GM23338 (cell line): ENCODE measurements at regions not wholly inside any gene's neighbourhood (a gene's known extent, or its start where the extent isn't known, plus 50 kb on each side); places are given as distances from the start of the nearest gene placed in this dataset.

Experiments
- ATAC-seq: fragments of 200-7000 bp; cut with Tn5 transposase; 3 replicates; pipeline ENCODE4 v1.9.1; 2020
- DNase-seq: peaks from one replicate; pipeline ENCODE4 v3.0.0-alpha.2; 2015; ENCODE audit warnings: low spot score
- H2AFZ ChIP-seq: fragments of 200-600 bp; sonication (generic); 2 replicates; pipeline ENCODE4 v1.8.0; 2016; ENCODE audit warnings: antibody characterized with exemption, mild to moderate bottlenecking, moderate library complexity
- H3F3A ChIP-seq: fragments of 200-600 bp; sonication (generic); replicated peaks from 2 replicates; pipeline ENCODE4 v1.8.0; 2017; ENCODE audit warnings: antibody characterized with exemption, mixed run types, low read depth
- H3K27ac ChIP-seq: fragments of 200-600 bp; sonication (generic); 2 replicates; pipeline ENCODE4 v1.6.1; 2016; ENCODE audit warnings: low read depth
- H3K27me3 ChIP-seq: fragments of 200-600 bp; sonication (generic); 2 replicates; pipeline ENCODE4 v1.8.0; 2016; ENCODE audit warnings: mild to moderate bottlenecking, mixed run types, moderate library complexity; ENCODE audit not compliant: insufficient read depth
- H3K36me3 ChIP-seq: fragments of 200-600 bp; sonication (generic); 2 replicates; pipeline ENCODE4 v1.8.0; 2016; ENCODE audit warnings: mild to moderate bottlenecking; ENCODE audit not compliant: insufficient read depth
- H3K4me1 ChIP-seq: fragments of 200-600 bp; sonication (generic); 2 replicates; pipeline ENCODE4 v1.8.0; 2016; ENCODE audit warnings: mild to moderate bottlenecking, moderate library complexity; ENCODE audit not compliant: insufficient read depth
- H3K4me2 ChIP-seq: fragments of 200-600 bp; sonication (generic); 2 replicates; pipeline ENCODE4 v1.7.1; 2017; ENCODE audit warnings: mixed run types
- H3K4me3 ChIP-seq: fragments of 200-600 bp; sonication (generic); 2 replicates; pipeline ENCODE4 v1.6.1; 2016; ENCODE audit warnings: mixed run types
- H3K79me2 ChIP-seq: fragments of 200-600 bp; sonication (generic); replicated peaks from 2 replicates; pipeline ENCODE4 v1.8.0; 2017; ENCODE audit warnings: mild to moderate bottlenecking; ENCODE audit not compliant: insufficient read depth
- H3K9me2 ChIP-seq: fragments of 200-600 bp; sonication (generic); 2 replicates; pipeline ENCODE4 v1.8.0; 2017; ENCODE audit not compliant: insufficient read depth
- H4K20me1 ChIP-seq: fragments of 200-600 bp; sonication (generic); replicated peaks from 2 replicates; pipeline ENCODE4 v1.8.0; 2017; ENCODE audit warnings: mild to moderate bottlenecking; ENCODE audit not compliant: insufficient read depth
- H3K27ac Mint-ChIP-seq: 2 replicates; pipeline ENCODE4 v1.8.0; 2020; ENCODE audit warnings: inconsistent platforms, mild to moderate bottlenecking, moderate library complexity, mixed read lengths
- H3K27me3 Mint-ChIP-seq: 3 replicates; pipeline ENCODE4 v1.8.0; 2022; ENCODE audit warnings: low read depth, mild to moderate bottlenecking, moderate library complexity, mixed read lengths, inconsistent platforms; ENCODE audit not compliant: insufficient read depth, poor library complexity
- H3K36me3 Mint-ChIP-seq: 3 replicates; pipeline ENCODE4 v1.8.0; 2021; ENCODE audit warnings: low read depth, mild to moderate bottlenecking, inconsistent platforms, moderate library complexity, mixed read lengths
- H3K4me1 Mint-ChIP-seq: 3 replicates; pipeline ENCODE4 v1.8.0; 2020; ENCODE audit warnings: mild to moderate bottlenecking, inconsistent platforms, mixed read lengths
- H3K4me3 Mint-ChIP-seq: 3 replicates; pipeline ENCODE4 v1.8.0; 2021; ENCODE audit warnings: moderate library complexity, mild to moderate bottlenecking, inconsistent platforms, mixed read lengths
- H3K9me3 Mint-ChIP-seq: 3 replicates; pipeline ENCODE4 v1.8.0; 2020; ENCODE audit warnings: moderate library complexity, mild to moderate bottlenecking, inconsistent platforms, mixed read lengths
- EZH2 ChIP-seq: fragments of 200-600 bp; sonication (generic); IDR thresholded peaks from one replicate; pipeline ENCODE4 v1.8.0; 2017; ENCODE audit warnings: antibody characterized with exemption, mild to moderate bottlenecking, low read depth; ENCODE audit not compliant: unreplicated experiment
- STAT1 ChIP-seq: IDR thresholded peaks from one replicate; pipeline ENCODE4 v1.6.1; 2016; ENCODE audit warnings: antibody characterized with exemption; ENCODE audit not compliant: unreplicated experiment
- ZNF114 ChIP-seq: fragments of 250-450 bp; sonication (Bioruptor Pico); IDR thresholded peaks from 2 replicates; pipeline ENCODE4 v1.5.0; 2020; ENCODE audit warnings: mild to moderate bottlenecking, moderate library complexity
- TF ChIP-seq, protein P1 (sequence below), 2 experiments: fragments of 200-600 bp in 1 of 2; sonication (generic) in 1 of 2; conservative IDR thresholded peaks; 2 replicates each; pipeline versions ENCODE4 v1.5.1 to v1.6.1; 2016 to 2017; ENCODE audit warnings: antibody characterized with exemption in 2 of 2, low read depth in 2 of 2, mild to moderate bottlenecking in 2 of 2, moderate library complexity in 1 of 2
- TF ChIP-seq, protein P2 (sequence below): fragments of 250-450 bp; sonication (Bioruptor Pico); IDR thresholded peaks from 2 replicates; pipeline ENCODE4 v1.5.0; 2020; ENCODE audit warnings: mild to moderate bottlenecking, moderate library complexity
- TF ChIP-seq, protein P3 (sequence below): IDR thresholded peaks from 2 replicates; pipeline ENCODE4 v1.6.1; 2016; ENCODE audit warnings: antibody characterized with exemption

DNA sequence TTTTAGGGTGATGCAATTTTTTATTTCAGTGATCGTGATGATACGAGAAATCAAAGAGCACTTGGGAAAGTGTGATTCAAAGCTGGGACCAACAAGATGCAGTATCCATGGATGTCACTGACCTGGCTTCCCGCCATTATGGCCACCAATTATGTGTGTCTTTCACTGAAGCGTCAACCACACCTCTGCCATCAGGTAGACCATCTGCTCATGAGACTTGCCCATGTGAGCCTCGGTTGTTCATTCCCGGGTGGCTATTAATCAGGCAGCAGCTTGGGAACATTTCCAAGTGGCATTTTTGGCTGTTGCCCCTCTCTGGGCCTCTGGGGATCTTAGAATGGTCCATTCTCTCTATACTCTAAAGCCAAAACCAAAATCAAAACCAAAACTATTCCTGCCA is 436.0 kb upstream of the ADAMTSL1 start:
- no peaks in the 10 kb centered on the region for H3K27me3 Mint-ChIP-seq
- no peak overlapping the region for H3K4me2 ChIP-seq
- no peaks in the 10 kb centered on the region for H3F3A ChIP-seq
- H3K9me3 Mint-ChIP-seq: no peaks in the 10 kb centered on the region
- H3K36me3 ChIP-seq: no peaks in the 10 kb centered on the region
- TF ChIP-seq, protein P1, sequence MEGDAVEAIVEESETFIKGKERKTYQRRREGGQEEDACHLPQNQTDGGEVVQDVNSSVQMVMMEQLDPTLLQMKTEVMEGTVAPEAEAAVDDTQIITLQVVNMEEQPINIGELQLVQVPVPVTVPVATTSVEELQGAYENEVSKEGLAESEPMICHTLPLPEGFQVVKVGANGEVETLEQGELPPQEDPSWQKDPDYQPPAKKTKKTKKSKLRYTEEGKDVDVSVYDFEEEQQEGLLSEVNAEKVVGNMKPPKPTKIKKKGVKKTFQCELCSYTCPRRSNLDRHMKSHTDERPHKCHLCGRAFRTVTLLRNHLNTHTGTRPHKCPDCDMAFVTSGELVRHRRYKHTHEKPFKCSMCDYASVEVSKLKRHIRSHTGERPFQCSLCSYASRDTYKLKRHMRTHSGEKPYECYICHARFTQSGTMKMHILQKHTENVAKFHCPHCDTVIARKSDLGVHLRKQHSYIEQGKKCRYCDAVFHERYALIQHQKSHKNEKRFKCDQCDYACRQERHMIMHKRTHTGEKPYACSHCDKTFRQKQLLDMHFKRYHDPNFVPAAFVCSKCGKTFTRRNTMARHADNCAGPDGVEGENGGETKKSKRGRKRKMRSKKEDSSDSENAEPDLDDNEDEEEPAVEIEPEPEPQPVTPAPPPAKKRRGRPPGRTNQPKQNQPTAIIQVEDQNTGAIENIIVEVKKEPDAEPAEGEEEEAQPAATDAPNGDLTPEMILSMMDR (conservative IDR thresholded peaks at IDR 0.05; ENCODE audit: low read depth in 2 of 2): no peak
- no peak for TF ChIP-seq ZNF114 (CRISPR knock-in tag)
- DNase-seq (no peak), ATAC-seq (no peak)
- no peaks in the 10 kb centered on the region for H3K27me3 ChIP-seq
- no peak overlapping the region for H3K4me3 Mint-ChIP-seq
- H3K4me3 ChIP-seq: no peak overlapping the region
- H3K27ac Mint-ChIP-seq: no peak overlapping the region
- H4K20me1 ChIP-seq: no peaks in the 10 kb centered on the region
- peaks cover 6% of the 10 kb centered on the region; the same call in 1 of the 2 replicates for H3K9me2 ChIP-seq
- peaks cover 24% of the 10 kb centered on the region for H3K4me1 Mint-ChIP-seq
- peaks cover 19% of the 10 kb centered on the region for H3K4me1 ChIP-seq
- no peak overlapping the region for H3K27ac ChIP-seq
- H3K36me3 Mint-ChIP-seq: no peaks in the 10 kb centered on the region
- no peak overlapping the region for H2AFZ ChIP-seq
- no peaks in the 10 kb centered on the region for H3K79me2 ChIP-seq

DNA sequence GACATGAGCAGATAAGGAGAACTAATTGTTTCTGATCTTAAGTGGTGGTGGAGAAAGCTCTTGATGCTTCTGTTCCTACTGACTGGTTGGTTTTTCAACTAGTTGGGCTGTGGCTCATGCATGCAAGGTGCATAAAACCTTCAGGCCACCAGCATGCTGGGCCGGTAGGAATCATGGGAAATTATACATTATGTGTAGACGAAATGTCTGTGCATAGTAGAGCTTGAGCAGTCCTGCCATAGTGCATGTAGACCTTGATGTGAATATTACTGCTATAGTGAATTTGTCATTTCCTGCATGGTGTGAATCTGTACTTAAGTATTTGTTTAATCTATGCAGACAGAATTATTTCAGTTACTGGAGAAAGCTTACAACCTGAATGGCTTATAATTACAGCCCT is 433.6 kb upstream of the ADAMTSL1 start:
- Mint-ChIP-seq H3K4me1 (peaks cover 24% of the 10 kb centered on the region), H3K36me3 (no peaks in the 10 kb centered on the region), H3K27ac (no peak overlapping the region), H3K9me3 (no peaks in the 10 kb centered on the region), H3K4me3 (no peak overlapping the region), H3K27me3 (no peaks in the 10 kb centered on the region)
- H2AFZ ChIP-seq: no peak overlapping the region
- peaks cover 19% of the 10 kb centered on the region for H3K4me1 ChIP-seq
- H3K4me2 ChIP-seq: no peak overlapping the region
- no peak overlapping the region for H3K4me3 ChIP-seq
- no peak for DNase-seq
- ATAC-seq: no peak
- no peaks in the 10 kb centered on the region for H3F3A ChIP-seq
- H3K36me3 ChIP-seq: no peaks in the 10 kb centered on the region
- H3K27me3 ChIP-seq: no peaks in the 10 kb centered on the region
- no peaks in the 10 kb centered on the region for H4K20me1 ChIP-seq
- H3K27ac ChIP-seq: no peak overlapping the region
- H3K79me2 ChIP-seq: no peaks in the 10 kb centered on the region
- H3K9me2 ChIP-seq: peaks cover 6% of the 10 kb centered on the region; the same call in 1 of the 2 replicates
- TF ChIP-seq, protein P2, sequence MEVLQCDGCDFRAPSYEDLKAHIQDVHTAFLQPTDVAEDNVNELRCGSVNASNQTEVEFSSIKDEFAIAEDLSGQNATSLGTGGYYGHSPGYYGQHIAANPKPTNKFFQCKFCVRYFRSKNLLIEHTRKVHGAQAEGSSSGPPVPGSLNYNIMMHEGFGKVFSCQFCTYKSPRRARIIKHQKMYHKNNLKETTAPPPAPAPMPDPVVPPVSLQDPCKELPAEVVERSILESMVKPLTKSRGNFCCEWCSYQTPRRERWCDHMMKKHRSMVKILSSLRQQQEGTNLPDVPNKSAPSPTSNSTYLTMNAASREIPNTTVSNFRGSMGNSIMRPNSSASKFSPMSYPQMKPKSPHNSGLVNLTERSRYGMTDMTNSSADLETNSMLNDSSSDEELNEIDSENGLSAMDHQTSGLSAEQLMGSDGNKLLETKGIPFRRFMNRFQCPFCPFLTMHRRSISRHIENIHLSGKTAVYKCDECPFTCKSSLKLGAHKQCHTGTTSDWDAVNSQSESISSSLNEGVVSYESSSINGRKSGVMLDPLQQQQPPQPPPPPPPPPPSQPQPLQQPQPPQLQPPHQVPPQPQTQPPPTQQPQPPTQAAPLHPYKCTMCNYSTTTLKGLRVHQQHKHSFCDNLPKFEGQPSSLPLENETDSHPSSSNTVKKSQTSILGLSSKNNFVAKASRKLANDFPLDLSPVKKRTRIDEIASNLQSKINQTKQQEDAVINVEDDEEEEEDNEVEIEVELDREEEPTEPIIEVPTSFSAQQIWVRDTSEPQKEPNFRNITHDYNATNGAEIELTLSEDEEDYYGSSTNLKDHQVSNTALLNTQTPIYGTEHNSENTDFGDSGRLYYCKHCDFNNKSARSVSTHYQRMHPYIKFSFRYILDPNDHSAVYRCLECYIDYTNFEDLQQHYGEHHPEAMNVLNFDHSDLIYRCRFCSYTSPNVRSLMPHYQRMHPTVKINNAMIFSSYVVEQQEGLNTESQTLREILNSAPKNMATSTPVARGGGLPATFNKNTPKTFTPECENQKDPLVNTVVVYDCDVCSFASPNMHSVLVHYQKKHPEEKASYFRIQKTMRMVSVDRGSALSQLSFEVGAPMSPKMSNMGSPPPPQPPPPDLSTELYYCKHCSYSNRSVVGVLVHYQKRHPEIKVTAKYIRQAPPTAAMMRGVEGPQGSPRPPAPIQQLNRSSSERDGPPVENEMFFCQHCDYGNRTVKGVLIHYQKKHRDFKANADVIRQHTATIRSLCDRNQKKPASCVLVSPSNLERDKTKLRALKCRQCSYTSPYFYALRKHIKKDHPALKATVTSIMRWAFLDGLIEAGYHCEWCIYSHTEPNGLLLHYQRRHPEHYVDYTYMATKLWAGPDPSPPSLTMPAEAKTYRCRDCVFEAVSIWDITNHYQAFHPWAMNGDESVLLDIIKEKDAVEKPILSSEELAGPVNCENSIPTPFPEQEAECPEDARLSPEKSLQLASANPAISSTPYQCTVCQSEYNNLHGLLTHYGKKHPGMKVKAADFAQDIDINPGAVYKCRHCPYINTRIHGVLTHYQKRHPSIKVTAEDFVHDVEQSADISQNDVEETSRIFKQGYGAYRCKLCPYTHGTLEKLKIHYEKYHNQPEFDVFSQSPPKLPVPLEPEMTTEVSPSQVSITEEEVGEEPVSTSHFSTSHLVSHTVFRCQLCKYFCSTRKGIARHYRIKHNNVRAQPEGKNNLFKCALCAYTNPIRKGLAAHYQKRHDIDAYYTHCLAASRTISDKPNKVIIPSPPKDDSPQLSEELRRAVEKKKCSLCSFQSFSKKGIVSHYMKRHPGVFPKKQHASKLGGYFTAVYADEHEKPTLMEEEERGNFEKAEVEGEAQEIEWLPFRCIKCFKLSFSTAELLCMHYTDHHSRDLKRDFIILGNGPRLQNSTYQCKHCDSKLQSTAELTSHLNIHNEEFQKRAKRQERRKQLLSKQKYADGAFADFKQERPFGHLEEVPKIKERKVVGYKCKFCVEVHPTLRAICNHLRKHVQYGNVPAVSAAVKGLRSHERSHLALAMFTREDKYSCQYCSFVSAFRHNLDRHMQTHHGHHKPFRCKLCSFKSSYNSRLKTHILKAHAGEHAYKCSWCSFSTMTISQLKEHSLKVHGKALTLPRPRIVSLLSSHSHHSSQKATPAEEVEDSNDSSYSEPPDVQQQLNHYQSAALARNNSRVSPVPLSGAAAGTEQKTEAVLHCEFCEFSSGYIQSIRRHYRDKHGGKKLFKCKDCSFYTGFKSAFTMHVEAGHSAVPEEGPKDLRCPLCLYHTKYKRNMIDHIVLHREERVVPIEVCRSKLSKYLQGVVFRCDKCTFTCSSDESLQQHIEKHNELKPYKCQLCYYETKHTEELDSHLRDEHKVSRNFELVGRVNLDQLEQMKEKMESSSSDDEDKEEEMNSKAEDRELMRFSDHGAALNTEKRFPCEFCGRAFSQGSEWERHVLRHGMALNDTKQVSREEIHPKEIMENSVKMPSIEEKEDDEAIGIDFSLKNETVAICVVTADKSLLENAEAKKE: no peak
- TF ChIP-seq EZH2 (no peak), STAT1 (no peak)
- TF ChIP-seq, protein P3, sequence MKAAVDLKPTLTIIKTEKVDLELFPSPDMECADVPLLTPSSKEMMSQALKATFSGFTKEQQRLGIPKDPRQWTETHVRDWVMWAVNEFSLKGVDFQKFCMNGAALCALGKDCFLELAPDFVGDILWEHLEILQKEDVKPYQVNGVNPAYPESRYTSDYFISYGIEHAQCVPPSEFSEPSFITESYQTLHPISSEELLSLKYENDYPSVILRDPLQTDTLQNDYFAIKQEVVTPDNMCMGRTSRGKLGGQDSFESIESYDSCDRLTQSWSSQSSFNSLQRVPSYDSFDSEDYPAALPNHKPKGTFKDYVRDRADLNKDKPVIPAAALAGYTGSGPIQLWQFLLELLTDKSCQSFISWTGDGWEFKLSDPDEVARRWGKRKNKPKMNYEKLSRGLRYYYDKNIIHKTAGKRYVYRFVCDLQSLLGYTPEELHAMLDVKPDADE: no peak
